Stimulated activated CD8-positive, alpha-beta memory T cell treated with anti-CD3 and anti-CD28 coated beads, Interleukin-12 subunit alpha, Interleukin-12 subunit beta, amount 100 ng/mL, for 24 hours (primary cell): ENCODE measurements at regions not wholly inside any gene's neighbourhood (a gene's known extent, or its start where the extent isn't known, plus 50 kb on each side); places are given as distances from the start of the nearest gene placed in this dataset.

Experiments used
- DNase-seq: peaks from one replicate; pipeline ENCODE4 v3.0.0-alpha.2; 2020; ENCODE audit errors: extremely low read depth

GRCh38 chr2:16900405-16901025, 234.9 kb upstream of the CYRIA start:
- DNase-seq: no peak

DNA sequence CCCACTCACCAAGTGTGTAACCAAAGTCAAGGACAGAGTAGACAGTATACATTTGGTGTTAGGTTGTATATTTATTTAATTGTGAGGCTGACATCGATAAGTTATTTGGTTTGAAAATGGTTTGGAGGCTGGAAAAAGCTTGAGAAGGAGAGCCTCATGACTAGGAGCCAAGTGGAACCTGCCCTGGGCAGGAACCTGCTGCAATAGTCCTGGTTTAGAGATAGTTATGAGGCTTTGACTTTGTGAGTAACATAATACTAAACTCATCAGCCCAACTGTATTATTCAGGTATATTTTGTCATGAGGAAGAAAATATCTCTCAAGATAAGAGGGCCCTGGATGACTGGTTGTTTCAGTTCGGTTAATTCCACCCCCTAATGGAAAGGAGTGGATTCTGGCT, 234.3 kb upstream of the CYRIA start:
- DNase-seq: no peak

DNA sequence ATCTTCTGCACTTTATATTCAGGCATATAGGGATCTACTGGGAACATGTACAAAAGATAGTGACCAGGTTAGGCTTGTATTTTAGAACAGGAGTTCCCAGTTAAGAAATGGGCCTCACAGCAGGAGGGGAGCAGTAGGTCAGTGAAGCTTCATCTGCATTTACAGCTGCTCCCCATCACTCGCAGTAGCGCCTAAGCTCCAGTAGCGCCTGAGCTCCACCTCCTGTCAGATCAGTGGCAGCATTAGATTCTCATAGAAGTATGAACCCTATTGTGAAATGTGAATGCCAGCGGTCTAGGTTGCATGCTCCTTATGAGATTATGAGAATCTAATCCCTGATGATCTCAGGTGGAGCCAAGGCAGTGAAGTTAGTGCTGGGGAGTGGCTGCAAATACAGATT, 224.4 kb upstream of the CYRIA start:
- no peak for DNase-seq

GRCh38 chr2:16885027-16885426, 219.4 kb upstream of the CYRIA start:
- DNase-seq: no peak

- DNase-seq: no peak
Observed at GRCh38 chr2:16882706-16883105, 217.1 kb upstream of the CYRIA start.

GRCh38 chr2:16881122-16881521, 215.5 kb upstream of the CYRIA start:
- no peak for DNase-seq

- DNase-seq: no peak
Observed at GRCh38 chr2:16871411-16871810, 205.8 kb upstream of the CYRIA start.

GRCh38 chr2:16870491-16871076, 204.9 kb upstream of the CYRIA start:
- no peak for DNase-seq

GRCh38 chr2:16869711-16870110, 204.1 kb upstream of the CYRIA start:
- no peak for DNase-seq

DNA sequence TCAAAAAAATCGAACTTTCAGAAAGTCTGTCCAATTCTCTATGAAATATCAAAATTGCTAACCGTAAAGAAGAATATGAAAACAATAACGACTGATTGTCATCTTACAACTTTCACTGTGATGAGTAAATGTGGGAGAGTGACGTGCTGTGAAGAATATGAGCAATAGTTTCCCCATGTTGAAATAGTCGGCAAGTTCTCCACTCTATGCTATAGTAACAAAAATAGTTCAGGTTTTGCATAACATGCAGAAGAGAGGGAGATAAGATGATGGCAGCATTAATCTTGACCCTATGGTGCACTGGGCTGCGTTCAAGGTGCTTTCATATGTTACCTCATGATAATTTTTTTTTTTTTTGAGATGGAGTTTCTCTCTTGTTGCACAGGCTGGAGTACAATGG, 196.8 kb upstream of the CYRIA start:
- no peak for DNase-seq

- DNase-seq: no peak
Observed at GRCh38 chr2:16861530-16861929, 195.9 kb upstream of the CYRIA start.

DNA sequence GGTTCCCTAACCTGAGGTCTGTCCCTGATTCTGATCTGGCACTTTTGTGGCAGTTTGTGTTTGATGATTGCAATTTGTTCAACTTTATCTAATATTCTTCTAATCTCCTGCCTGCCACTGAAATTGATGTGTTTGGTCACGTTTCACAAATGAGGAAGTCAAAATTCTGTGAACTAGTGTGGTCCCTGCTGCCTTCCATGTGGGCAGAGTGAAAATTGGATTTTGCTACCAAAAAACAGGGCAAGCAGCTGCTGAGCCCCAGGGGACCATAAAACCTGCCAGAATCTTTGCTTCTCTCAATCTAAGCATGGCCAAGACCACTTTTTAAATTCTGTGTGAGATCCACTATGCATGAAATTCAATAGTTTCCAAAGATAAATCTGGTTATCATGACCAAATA, 195.5 kb upstream of the CYRIA start:
- no peak for DNase-seq

- DNase-seq: no peak
Observed at GRCh38 chr2:16860627-16861026, 195.0 kb upstream of the CYRIA start.

DNA sequence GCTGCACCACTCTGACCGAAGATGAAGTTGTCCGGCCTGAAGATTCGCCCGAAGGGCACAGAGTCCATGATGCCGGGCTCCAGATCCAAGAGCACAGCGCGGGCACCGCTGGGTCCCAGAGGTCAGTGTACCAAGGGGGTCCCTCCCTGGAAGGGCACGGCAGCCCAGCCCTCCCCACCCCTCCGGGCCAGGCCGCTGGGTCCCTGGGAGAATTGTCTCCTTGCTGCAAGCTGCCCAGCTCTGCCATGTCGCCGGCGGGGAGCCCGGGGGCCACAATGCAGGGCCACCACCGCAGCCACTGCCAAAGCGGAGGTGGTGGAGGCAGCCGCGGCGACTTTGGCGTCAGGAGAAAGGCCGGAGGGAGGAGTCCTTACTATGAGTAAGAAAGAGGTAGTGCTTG, 189.5 kb upstream of the CYRIA start:
- no peak for DNase-seq

GRCh38 chr2:16853088-16853487, 187.5 kb upstream of the CYRIA start:
- no peak for DNase-seq

DNA sequence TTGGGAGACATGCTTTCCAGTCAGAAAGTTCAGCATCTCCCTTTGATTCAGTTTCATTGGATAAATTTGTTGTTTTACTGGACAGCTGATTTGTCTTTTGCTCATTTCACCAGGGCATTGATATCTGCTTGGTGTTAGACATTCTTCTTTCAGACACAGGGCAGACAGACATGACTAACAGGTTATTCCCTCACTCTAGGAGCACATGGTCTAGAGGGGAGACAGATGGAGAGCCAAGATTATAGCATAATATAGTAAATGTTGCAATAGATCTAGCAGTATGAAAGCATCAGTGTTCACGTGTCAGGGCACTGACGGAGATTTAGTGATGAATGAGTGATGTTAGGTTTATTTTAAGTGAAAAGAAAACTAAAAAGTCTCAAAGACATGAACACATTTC, 187.0 kb upstream of the CYRIA start:
- no peak for DNase-seq

- no peak for DNase-seq
Observed at GRCh38 chr2:16851126-16851525, 185.5 kb upstream of the CYRIA start.

GRCh38 chr2:16840496-16841172, 175.0 kb upstream of the CYRIA start:
- DNase-seq: no peak

DNA sequence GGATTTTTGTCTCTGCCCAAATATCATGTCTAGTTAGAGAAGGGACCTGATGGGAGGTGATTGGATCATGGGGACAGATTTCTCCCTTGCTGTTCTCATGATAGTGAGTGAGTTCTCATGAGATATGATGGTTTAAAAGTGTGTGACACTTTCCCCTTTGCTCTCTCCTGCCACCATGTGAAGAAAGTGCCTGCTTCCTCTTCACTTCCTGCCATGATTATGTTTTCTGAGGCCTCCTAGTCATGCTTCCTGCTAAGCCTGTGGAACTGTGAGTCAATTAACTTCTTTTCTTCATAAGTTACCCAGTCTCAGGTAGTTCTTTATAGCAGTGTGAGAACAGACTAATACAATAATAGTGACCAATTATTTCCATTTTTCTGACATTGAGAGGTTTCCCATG, 167.3 kb upstream of the CYRIA start:
- no peak for DNase-seq

- DNase-seq: no peak
Observed at GRCh38 chr2:16828828-16829160, 163.2 kb upstream of the CYRIA start.

- DNase-seq: no peak
Observed at GRCh38 chr2:16828044-16828827, 162.6 kb upstream of the CYRIA start.

- no peak for DNase-seq
Observed at GRCh38 chr2:16824472-16824871, 158.8 kb upstream of the CYRIA start.

DNA sequence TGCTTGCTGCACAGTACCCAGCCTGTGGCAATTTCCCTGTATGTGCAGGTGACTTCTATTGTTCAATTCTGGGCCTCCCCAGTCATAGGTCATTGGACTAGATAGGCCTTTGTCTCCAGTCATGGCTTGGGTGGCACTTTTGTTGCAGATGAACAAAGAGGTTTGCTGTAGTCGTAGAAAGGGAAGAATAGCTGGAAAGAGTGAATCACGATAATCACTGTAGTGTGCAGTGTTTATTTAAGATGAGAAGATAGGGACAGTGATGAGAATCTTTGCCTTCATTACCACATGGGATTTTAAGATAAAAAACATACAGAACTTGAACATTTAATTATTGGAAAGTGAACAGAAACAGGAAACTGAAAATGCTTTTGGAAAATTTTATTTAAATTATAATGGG, 156.1 kb upstream of the CYRIA start:
- no peak for DNase-seq
